ENCODE measurements at regions not wholly inside any gene's neighbourhood (a gene's known extent, or its start where the extent isn't known, plus 50 kb on each side); places are given as distances from the start of the nearest gene placed in this dataset.

- ChIA-PET CTCF (interaction anchor here (0.9 to 1.8 kb wide), 4 partner anchors 9 to 472 kb away, joined by 3 to 5 read pairs (median 3); no protein-coding TSS in a partner anchor), POLR2A (no interaction called here)
- DNase-seq (ENCODE audit: extremely low spot score) = no peak
- TF ChIP-seq SUZ12 (IDR thresholded peaks at IDR 0.05) = no peak
- TF ChIP-seq NFRKB (IDR thresholded peaks at IDR 0.05) = no peak
- TF ChIP-seq FOXM1 (IDR thresholded peaks at IDR 0.05; ENCODE audit: borderline replicate concordance) = no peak
- TF ChIP-seq TARDBP (IDR thresholded peaks at IDR 0.05) = no peak
- TF ChIP-seq L3MBTL2 (conservative IDR thresholded peaks at IDR 0.05) = no peak
- no peak for TF ChIP-seq BHLHE40 (IDR thresholded peaks at IDR 0.05; ENCODE audit: borderline replicate concordance)
- no peak for TF ChIP-seq ARNT (IDR thresholded peaks at IDR 0.05)
- TF ChIP-seq CTBP1 (IDR thresholded peaks at IDR 0.05; ENCODE audit: borderline replicate concordance) = no peak
- no peak for TF ChIP-seq HDGF (IDR thresholded peaks at IDR 0.05; ENCODE audit: borderline replicate concordance)
- no peak for TF ChIP-seq SP1 (IDR thresholded peaks at IDR 0.05)
- no peak for TF ChIP-seq ZNF384 (IDR thresholded peaks at IDR 0.05)
- TF ChIP-seq LEF1 (IDR thresholded peaks at IDR 0.05; ENCODE audit: borderline replicate concordance) = no peak
These were observed 147.1 kb downstream of the IRF8 start for GRCh38 chr16:86046026-86046425.

- DNase-seq (ENCODE audit: extremely low spot score) = no peak
- CTCF ChIA-PET = interaction anchor here (1.3 to 1.4 kb wide), 2 partner anchors 8 to 206 kb away, joined by 3 read pairs; no protein-coding TSS in a partner anchor
- no peak for TF ChIP-seq TARDBP (IDR thresholded peaks at IDR 0.05)
- TF ChIP-seq ZNF384 (IDR thresholded peaks at IDR 0.05) = no peak
- TF ChIP-seq PKNOX1 (IDR thresholded peaks at IDR 0.05) = no peak
- no peak for TF ChIP-seq FOXM1 (IDR thresholded peaks at IDR 0.05; ENCODE audit: borderline replicate concordance)
- TF ChIP-seq SUZ12 (IDR thresholded peaks at IDR 0.05) = no peak
- TF ChIP-seq FOXA1 (IDR thresholded peaks at IDR 0.05) = no peak
- TF ChIP-seq HDGF (IDR thresholded peaks at IDR 0.05; ENCODE audit: borderline replicate concordance) = no peak
- TF ChIP-seq ELF4 (IDR thresholded peaks at IDR 0.05) = no peak
- TF ChIP-seq FOXK2 (IDR thresholded peaks at IDR 0.05) = no peak
- no peak for TF ChIP-seq ARNT (IDR thresholded peaks at IDR 0.05)
- no peak for TF ChIP-seq LEF1 (IDR thresholded peaks at IDR 0.05; ENCODE audit: borderline replicate concordance)
- TF ChIP-seq NFRKB (IDR thresholded peaks at IDR 0.05) = no peak
- no peak for TF ChIP-seq L3MBTL2 (conservative IDR thresholded peaks at IDR 0.05)
- no peak for TF ChIP-seq BHLHE40 (IDR thresholded peaks at IDR 0.05; ENCODE audit: borderline replicate concordance)
- no peak for TF ChIP-seq SP1 (IDR thresholded peaks at IDR 0.05)
- TF ChIP-seq CTBP1 (IDR thresholded peaks at IDR 0.05; ENCODE audit: borderline replicate concordance) = no peak
- POLR2A ChIA-PET = no interaction called here
These were observed 147.8 kb downstream of the IRF8 start for GRCh38 chr16:86046667-86047270.

- CTCF ChIA-PET = interaction anchor here (0.6 to 0.7 kb wide), 2 partner anchors 25 to 225 kb away, joined by 3 to 4 read pairs; no protein-coding TSS in a partner anchor
- no peak for DNase-seq (ENCODE audit: extremely low spot score)
- TF ChIP-seq L3MBTL2 (conservative IDR thresholded peaks at IDR 0.05) = no peak
- no peak for TF ChIP-seq SP1 (IDR thresholded peaks at IDR 0.05)
- no peak for TF ChIP-seq SUZ12 (IDR thresholded peaks at IDR 0.05)
- no peak for TF ChIP-seq PKNOX1 (IDR thresholded peaks at IDR 0.05)
- TF ChIP-seq CTBP1 (IDR thresholded peaks at IDR 0.05; ENCODE audit: borderline replicate concordance) = no peak
- no peak for TF ChIP-seq ELF4 (IDR thresholded peaks at IDR 0.05)
- no peak for TF ChIP-seq TARDBP (IDR thresholded peaks at IDR 0.05)
- no peak for TF ChIP-seq HDGF (IDR thresholded peaks at IDR 0.05; ENCODE audit: borderline replicate concordance)
- no peak for TF ChIP-seq ZNF384 (IDR thresholded peaks at IDR 0.05)
- TF ChIP-seq LEF1 (IDR thresholded peaks at IDR 0.05; ENCODE audit: borderline replicate concordance) = no peak
- TF ChIP-seq NFRKB (IDR thresholded peaks at IDR 0.05) = no peak
- TF ChIP-seq FOXM1 (IDR thresholded peaks at IDR 0.05; ENCODE audit: borderline replicate concordance) = no peak
- TF ChIP-seq FOXK2 (IDR thresholded peaks at IDR 0.05) = no peak
- no peak for TF ChIP-seq BHLHE40 (IDR thresholded peaks at IDR 0.05; ENCODE audit: borderline replicate concordance)
- TF ChIP-seq ARNT (IDR thresholded peaks at IDR 0.05) = no peak
- no peak for TF ChIP-seq FOXA1 (IDR thresholded peaks at IDR 0.05)
- POLR2A ChIA-PET = no interaction called here
These were observed 149.3 kb downstream of the IRF8 start for GRCh38 chr16:86048221-86048620.

GRCh38 chr16:86048882-86049585 lies 150.1 kb downstream of the IRF8 start:
- TF ChIP-seq LEF1 (IDR thresholded peaks at IDR 0.05; ENCODE audit: borderline replicate concordance) (no peak), L3MBTL2 (conservative IDR thresholded peaks at IDR 0.05) (no peak), PKNOX1 (IDR thresholded peaks at IDR 0.05) (peak; percentile 35; the same call in 1 of the 2 replicates), ZNF384 (IDR thresholded peaks at IDR 0.05) (no peak), ARNT (IDR thresholded peaks at IDR 0.05) (no peak), FOXK2 (IDR thresholded peaks at IDR 0.05) (no peak)
- ChIA-PET CTCF (interaction anchor here (0.6 to 1.7 kb wide), 5 partner anchors 8 to 469 kb away, joined by 3 to 4 read pairs (median 4); no protein-coding TSS in a partner anchor), POLR2A (no interaction called here)
- no peak for DNase-seq (ENCODE audit: extremely low spot score)

- CTCF ChIA-PET = interaction anchor here (0.6 to 1.7 kb wide), 3 partner anchors 9 to 468 kb away, joined by 3 to 4 read pairs (median 4); no protein-coding TSS in a partner anchor
- no peak for DNase-seq (ENCODE audit: extremely low spot score)
- TF ChIP-seq TARDBP (IDR thresholded peaks at IDR 0.05) (no peak), HDGF (IDR thresholded peaks at IDR 0.05; ENCODE audit: borderline replicate concordance) (no peak)
- POLR2A ChIA-PET = no interaction called here
These were observed 150.7 kb downstream of the IRF8 start for GRCh38 chr16:86049641-86050040.

GRCh38 chr16:86050111-86050510 lies 151.1 kb downstream of the IRF8 start:
- no peak for DNase-seq (ENCODE audit: extremely low spot score)
- CTCF ChIA-PET = interaction anchor here (1.4 to 1.7 kb wide), 2 partner anchors 14 to 468 kb away, joined by 4 read pairs; no protein-coding TSS in a partner anchor
- TF ChIP-seq FOXM1 (IDR thresholded peaks at IDR 0.05; ENCODE audit: borderline replicate concordance) (no peak), LEF1 (IDR thresholded peaks at IDR 0.05; ENCODE audit: borderline replicate concordance) (no peak)
- POLR2A ChIA-PET = no interaction called here
